Glutamatergic neuron (in vitro differentiated cells): ENCODE measurements at regions not wholly inside any gene's neighbourhood (a gene's known extent, or its start where the extent isn't known, plus 50 kb on each side); places are given as distances from the start of the nearest gene placed in this dataset.

Experiments
- DNase-seq: peaks from one replicate; pipeline ENCODE4 v3.0.0; 2022
- H3K27ac Mint-ChIP-seq: one replicate; pipeline ENCODE4 v1.8.0; 2020; ENCODE audit warnings: mild to moderate bottlenecking, mixed read lengths, inconsistent platforms; ENCODE audit not compliant: unreplicated experiment
- H3K27me3 Mint-ChIP-seq: one replicate; pipeline ENCODE4 v1.8.0; 2020; ENCODE audit warnings: mild to moderate bottlenecking, moderate library complexity, mixed read lengths, inconsistent platforms; ENCODE audit not compliant: unreplicated experiment
- H3K36me3 Mint-ChIP-seq: one replicate; pipeline ENCODE4 v1.8.0; 2020; ENCODE audit warnings: mild to moderate bottlenecking, mixed read lengths, inconsistent platforms; ENCODE audit not compliant: unreplicated experiment
- H3K4me1 Mint-ChIP-seq: one replicate; pipeline ENCODE4 v1.8.0; 2020; ENCODE audit warnings: mild to moderate bottlenecking, low read depth, mixed read lengths, inconsistent platforms; ENCODE audit not compliant: unreplicated experiment
- H3K4me3 Mint-ChIP-seq: one replicate; pipeline ENCODE4 v1.8.0; 2020; ENCODE audit warnings: mild to moderate bottlenecking, mixed read lengths, inconsistent platforms; ENCODE audit not compliant: unreplicated experiment
- H3K9me3 Mint-ChIP-seq: one replicate; pipeline ENCODE4 v1.8.0; 2020; ENCODE audit warnings: mild to moderate bottlenecking, moderate library complexity, mixed read lengths, inconsistent platforms; ENCODE audit not compliant: unreplicated experiment
- TF ChIP-seq, protein P1 (sequence below): fragments of 200-600 bp; sonication (generic); IDR thresholded peaks from one replicate; pipeline ENCODE4 v1.5.0; 2021; ENCODE audit not compliant: partially characterized antibody, unreplicated experiment

DNA sequence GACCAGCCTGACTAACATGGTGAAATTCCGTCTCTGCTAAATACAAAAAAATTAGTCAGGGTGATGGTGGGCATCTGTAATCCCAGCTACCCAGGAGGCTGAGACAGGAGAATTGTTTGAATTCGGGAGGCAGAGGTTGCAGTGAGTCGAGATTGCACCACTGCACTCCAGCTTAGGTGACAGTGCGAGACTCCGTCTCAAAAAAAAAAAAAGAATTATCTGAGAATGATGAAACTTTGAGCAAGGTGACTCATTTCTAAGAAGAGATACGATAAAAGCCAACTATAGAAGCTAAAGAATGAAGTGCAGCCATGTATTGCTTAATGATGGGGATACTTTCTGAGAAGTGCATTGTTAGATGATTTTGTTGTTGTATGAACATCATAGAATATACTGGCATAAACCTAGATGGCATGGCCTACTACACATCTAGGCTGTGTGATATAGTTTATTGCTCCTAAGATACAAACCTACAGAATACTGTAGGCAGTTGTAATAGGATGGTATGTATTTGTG lies 64.7 kb downstream of the SNRPE start:
- Mint-ChIP-seq H3K4me3 (no peak overlapping the region), H3K36me3 (no peaks in the 10 kb centered on the region), H3K27me3 (no peaks in the 10 kb centered on the region), H3K27ac (no peak overlapping the region), H3K4me1 (no peaks in the 10 kb centered on the region), H3K9me3 (no peaks in the 10 kb centered on the region)
- DNase-seq: no peak
- TF ChIP-seq, protein P1, sequence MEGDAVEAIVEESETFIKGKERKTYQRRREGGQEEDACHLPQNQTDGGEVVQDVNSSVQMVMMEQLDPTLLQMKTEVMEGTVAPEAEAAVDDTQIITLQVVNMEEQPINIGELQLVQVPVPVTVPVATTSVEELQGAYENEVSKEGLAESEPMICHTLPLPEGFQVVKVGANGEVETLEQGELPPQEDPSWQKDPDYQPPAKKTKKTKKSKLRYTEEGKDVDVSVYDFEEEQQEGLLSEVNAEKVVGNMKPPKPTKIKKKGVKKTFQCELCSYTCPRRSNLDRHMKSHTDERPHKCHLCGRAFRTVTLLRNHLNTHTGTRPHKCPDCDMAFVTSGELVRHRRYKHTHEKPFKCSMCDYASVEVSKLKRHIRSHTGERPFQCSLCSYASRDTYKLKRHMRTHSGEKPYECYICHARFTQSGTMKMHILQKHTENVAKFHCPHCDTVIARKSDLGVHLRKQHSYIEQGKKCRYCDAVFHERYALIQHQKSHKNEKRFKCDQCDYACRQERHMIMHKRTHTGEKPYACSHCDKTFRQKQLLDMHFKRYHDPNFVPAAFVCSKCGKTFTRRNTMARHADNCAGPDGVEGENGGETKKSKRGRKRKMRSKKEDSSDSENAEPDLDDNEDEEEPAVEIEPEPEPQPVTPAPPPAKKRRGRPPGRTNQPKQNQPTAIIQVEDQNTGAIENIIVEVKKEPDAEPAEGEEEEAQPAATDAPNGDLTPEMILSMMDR: no peak

DNA sequence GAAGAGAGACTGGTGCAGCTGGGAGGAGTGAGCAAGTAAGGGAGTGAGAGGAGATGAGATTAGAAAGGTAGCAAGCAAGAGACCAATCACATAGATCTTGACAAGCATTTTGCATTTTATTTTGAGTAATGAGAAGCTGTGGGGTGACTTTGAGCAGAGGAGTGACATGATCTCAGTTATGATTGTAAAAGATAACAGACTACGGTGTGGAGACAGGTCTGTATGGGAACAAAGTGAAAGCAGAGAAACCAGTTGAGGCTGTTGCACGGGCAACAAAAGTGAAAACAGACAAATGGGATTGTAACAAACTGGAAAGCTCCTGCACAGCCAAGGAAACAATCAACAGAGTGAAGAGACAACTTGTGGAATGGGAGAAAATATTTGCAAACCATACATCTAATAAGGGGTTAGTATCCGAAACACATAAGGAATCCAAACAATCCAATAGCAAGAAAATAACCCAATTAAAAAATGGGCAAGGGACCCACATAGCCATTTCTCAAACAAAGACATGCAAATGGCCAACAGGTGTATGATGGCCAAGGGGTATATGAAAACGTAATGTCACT lies 68.4 kb downstream of the SNRPE start:
- Mint-ChIP-seq H3K9me3 (no peaks in the 10 kb centered on the region), H3K27ac (no peak overlapping the region), H3K36me3 (no peaks in the 10 kb centered on the region), H3K4me3 (no peak overlapping the region), H3K4me1 (no peaks in the 10 kb centered on the region), H3K27me3 (peaks cover 1% of the 10 kb centered on the region)
- DNase-seq: no peak
- TF ChIP-seq, protein P1: no peak

DNA sequence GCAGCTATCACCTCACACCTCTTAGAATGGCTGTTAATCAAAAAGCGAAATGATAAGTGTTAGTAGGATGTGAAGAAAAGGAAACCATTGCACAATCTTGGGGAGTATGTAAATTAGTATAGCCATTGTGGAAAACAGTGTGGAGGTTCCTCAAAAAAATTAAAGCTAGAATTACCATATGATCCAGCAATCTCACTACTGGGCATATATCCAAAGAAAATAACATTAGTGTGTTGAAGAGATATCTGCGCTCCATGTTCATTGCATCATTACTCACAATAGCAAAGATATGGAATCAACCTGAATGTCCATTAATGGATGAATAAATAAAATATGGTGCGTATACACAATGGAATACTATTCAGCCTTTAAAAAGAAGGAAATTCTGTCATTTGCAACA lies 68.9 kb downstream of the SNRPE start:
- no peaks in the 10 kb centered on the region for H3K9me3 Mint-ChIP-seq
- H3K27ac Mint-ChIP-seq: no peak overlapping the region
- peaks cover 1% of the 10 kb centered on the region for H3K27me3 Mint-ChIP-seq
- no peaks in the 10 kb centered on the region for H3K4me1 Mint-ChIP-seq
- TF ChIP-seq, protein P1: no peak
- no peak overlapping the region for H3K4me3 Mint-ChIP-seq
- H3K36me3 Mint-ChIP-seq: no peaks in the 10 kb centered on the region
- no peak for DNase-seq

DNA sequence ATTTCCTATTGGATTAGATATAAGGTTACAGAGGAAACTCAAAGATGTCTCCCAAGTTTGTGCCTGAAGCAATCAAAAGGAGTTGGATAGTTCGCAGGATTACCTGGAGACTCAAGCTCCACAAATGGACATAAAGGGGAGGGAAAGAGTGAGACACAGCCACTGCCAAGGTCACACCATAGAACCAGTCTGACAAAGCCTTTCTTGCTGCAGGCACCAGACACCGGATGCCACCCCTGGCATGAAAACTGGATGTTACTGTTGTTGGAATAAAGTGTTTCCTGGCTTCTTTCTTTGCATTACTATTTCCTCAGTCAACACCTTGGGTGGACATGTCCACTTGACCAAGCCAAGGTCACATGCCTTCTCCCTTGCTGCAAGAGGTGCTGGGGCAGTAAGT lies 70.6 kb downstream of the SNRPE start:
- TF ChIP-seq, protein P1: no peak

DNA sequence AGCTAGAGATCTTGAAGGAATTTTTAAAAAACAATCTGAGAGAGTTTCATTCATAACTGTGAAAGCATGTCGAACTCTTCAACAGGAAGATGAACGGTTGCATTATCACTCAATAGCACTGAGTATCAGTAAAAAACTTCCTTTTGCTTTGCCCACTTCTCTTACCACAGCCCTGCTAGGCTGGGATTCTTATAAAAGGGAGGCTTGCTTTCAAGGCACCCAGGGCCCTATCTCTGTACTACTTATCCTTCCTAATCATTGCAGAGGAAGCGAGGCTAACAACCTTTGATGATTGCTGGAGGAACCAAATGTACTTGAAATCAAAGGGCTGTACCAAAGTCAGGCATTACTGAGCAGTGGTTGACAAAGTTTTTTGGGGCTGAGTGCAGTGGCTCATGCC lies 71.2 kb downstream of the SNRPE start:
- DNase-seq: no peak
- H3K9me3 Mint-ChIP-seq: no peaks in the 10 kb centered on the region
- no peaks in the 10 kb centered on the region for H3K36me3 Mint-ChIP-seq
- TF ChIP-seq, protein P1: no peak
- H3K4me1 Mint-ChIP-seq: no peaks in the 10 kb centered on the region
- no peak overlapping the region for H3K27ac Mint-ChIP-seq
- H3K4me3 Mint-ChIP-seq: no peak overlapping the region
- H3K27me3 Mint-ChIP-seq: peaks cover 1% of the 10 kb centered on the region

More for the DNA sequence above, 70.6 kb downstream of the SNRPE start:
- Mint-ChIP-seq H3K27ac (no peak overlapping the region), H3K4me3 (no peak overlapping the region), H3K4me1 (no peaks in the 10 kb centered on the region), H3K9me3 (no peaks in the 10 kb centered on the region), H3K36me3 (no peaks in the 10 kb centered on the region), H3K27me3 (peaks cover 1% of the 10 kb centered on the region)
- DNase-seq: no peak
